Fibroblast of villous mesenchyme (primary cell): ENCODE measurements at regions not wholly inside any gene's neighbourhood (a gene's known extent, or its start where the extent isn't known, plus 50 kb on each side); places are given as distances from the start of the nearest gene placed in this dataset.

Experiments used
- DNase-seq: peaks from one replicate; pipeline ENCODE4 v3.0.0-alpha.2; 2010; ENCODE audit warnings: low read depth
- H3K4me3 ChIP-seq: 2 replicates; pipeline ENCODE4 v1.5.1; 2011; ENCODE audit warnings: low read depth, mild to moderate bottlenecking, low read length
- CTCF ChIP-seq: IDR thresholded peaks from 2 replicates; pipeline ENCODE4 v1.5.1; 2012; ENCODE audit warnings: low read depth, mild to moderate bottlenecking, low read length; ENCODE audit not compliant: insufficient read depth

GRCh38 chr1:106978477-106979322 lies 77.8 kb upstream of the PRMT6 start:
- H3K4me3 ChIP-seq = no peak overlapping the region
- no peak for TF ChIP-seq CTCF
- peak; percentile 41 for DNase-seq

DNA sequence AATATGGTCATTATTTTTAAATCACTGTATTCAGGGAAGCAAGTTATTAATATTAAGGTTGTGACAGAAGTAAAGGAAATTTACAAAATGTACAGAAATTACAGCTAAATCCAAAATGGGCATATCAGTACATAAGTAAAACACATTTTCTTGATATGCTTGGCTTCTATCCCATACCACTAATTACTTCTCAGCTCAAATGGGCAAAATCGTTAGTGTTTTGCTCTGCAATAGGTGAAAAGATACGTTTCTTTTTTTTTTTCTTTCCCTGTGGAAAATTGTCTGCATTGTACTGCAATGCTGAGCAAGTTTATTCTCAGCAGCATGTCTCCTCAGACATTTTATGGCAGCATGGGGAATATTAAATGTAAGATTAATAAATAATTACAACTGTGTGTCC lies 77.1 kb upstream of the PRMT6 start:
- no peak overlapping the region for H3K4me3 ChIP-seq
- TF ChIP-seq CTCF = no peak
- no peak for DNase-seq

DNA sequence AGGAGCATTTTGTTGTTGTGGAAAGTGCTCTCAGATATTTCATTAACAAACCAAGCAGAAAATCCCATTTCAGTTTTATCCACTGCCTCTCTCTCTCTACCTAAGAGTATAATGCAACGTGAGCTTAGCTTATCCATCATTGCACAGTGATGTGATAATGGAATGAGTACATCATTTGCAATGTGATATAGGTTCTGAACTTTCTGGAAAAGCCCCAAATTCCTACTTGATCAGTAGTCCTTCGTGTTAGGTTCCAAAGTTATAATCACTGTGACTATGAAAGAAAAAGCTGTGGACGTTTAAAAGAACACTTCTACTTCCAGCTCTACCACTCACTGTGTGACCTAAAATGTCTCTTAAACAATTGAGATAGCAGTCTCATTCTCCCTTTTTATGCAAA lies 76.4 kb upstream of the PRMT6 start:
- DNase-seq = no peak
- TF ChIP-seq CTCF = no peak

GRCh38 chr1:106984801-106985200 lies 71.7 kb upstream of the PRMT6 start:
- no peak for DNase-seq
- H3K4me3 ChIP-seq = no peak overlapping the region
- TF ChIP-seq CTCF = no peak

More for the DNA sequence above, 76.4 kb upstream of the PRMT6 start:
- H3K4me3 ChIP-seq = no peak overlapping the region

GRCh38 chr1:106986603-106987002 lies 69.9 kb upstream of the PRMT6 start:
- TF ChIP-seq CTCF = no peak
- no peak overlapping the region for H3K4me3 ChIP-seq
- no peak for DNase-seq

GRCh38 chr1:106995970-106996369 lies 60.5 kb upstream of the PRMT6 start:
- TF ChIP-seq CTCF = no peak
- H3K4me3 ChIP-seq = no peak overlapping the region
- DNase-seq = no peak
